ENCODE measurements at regions not wholly inside any gene's neighbourhood (a gene's known extent, or its start where the extent isn't known, plus 50 kb on each side); places are given as distances from the start of the nearest gene placed in this dataset.
A peak's percentile ranks its signal among the peaks of the same experiment; 100 is the strongest.

DNA sequence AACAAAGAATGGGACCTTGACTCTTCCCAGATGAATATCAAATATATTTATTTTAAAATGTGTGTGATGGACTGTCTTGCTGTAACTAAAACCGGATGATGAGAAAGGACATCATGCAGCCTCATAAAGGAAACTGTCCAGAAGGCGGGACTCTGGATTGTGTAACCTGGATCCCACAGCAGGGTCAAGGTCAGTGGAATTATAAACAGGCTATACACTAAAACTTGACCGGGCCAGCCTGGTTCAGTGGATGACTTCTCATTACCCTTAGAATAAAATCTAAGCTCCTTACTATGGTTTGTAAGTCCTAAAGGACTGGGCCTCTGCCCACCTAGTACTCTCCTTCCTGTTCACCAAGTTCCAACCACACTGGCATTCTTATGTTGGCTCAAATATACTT lies 280.3 kb downstream of the ELAVL2 start:
- Histone ChIP-seq H3K9me3 (no peaks in the 10 kb centered on the region), H3K4me1 (no peaks in the 10 kb centered on the region), H3K36me3 (no peaks in the 10 kb centered on the region), H3K4me3 (no peak overlapping the region), H3K27me3 (no peaks in the 10 kb centered on the region), H3K27ac (no peak overlapping the region)
- DNase-seq: no peak
- intact Hi-C loops (cut with DNase I; ENCODE audit: low total_unique reads): no loop called here
- TF ChIP-seq POLR2A (IDR thresholded peaks at IDR 0.05) (no peak), POLR2AphosphoS5 (IDR thresholded peaks at IDR 0.05) (no peak), EP300 (IDR thresholded peaks at IDR 0.05) (no peak)
- TF ChIP-seq, protein P1, sequence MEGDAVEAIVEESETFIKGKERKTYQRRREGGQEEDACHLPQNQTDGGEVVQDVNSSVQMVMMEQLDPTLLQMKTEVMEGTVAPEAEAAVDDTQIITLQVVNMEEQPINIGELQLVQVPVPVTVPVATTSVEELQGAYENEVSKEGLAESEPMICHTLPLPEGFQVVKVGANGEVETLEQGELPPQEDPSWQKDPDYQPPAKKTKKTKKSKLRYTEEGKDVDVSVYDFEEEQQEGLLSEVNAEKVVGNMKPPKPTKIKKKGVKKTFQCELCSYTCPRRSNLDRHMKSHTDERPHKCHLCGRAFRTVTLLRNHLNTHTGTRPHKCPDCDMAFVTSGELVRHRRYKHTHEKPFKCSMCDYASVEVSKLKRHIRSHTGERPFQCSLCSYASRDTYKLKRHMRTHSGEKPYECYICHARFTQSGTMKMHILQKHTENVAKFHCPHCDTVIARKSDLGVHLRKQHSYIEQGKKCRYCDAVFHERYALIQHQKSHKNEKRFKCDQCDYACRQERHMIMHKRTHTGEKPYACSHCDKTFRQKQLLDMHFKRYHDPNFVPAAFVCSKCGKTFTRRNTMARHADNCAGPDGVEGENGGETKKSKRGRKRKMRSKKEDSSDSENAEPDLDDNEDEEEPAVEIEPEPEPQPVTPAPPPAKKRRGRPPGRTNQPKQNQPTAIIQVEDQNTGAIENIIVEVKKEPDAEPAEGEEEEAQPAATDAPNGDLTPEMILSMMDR (IDR thresholded peaks at IDR 0.05): no peak
- WGBS, 5 donors: 71 to 94% (median 84%) methylated on average over 3 of the region's 3 CpGs

DNA sequence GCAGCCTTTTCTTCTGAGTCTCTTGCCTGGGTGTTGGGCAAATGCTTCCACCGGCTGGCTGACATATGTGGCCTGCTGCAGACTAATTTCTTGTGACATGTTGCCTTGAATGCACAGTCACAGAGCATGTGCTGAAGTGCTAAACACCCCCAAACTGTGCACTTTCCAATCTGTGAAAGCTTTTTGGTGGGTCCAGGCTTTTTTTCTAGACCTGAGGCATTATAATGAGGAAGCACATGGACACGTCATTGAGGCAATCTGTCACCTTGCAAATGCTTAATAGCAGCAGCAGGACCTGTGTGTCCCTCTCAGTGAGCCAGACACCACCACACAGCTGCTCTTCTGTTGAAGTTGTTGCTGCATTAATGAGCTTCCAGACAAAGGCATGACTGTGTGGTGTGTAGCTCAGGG lies 274.7 kb downstream of the ELAVL2 start:
- no peak overlapping the region for H3K4me3 ChIP-seq
- no peaks in the 10 kb centered on the region for H3K4me1 ChIP-seq
- TF ChIP-seq, protein P1 (IDR thresholded peaks at IDR 0.05): no peak
- TF ChIP-seq POLR2AphosphoS5 (IDR thresholded peaks at IDR 0.05): no peak
- TF ChIP-seq EP300 (IDR thresholded peaks at IDR 0.05): no peak
- TF ChIP-seq POLR2A (IDR thresholded peaks at IDR 0.05): no peak
- intact Hi-C loops (cut with DNase I; ENCODE audit: low total_unique reads): no loop called here
- no peaks in the 10 kb centered on the region for H3K36me3 ChIP-seq
- H3K9me3 ChIP-seq: peaks cover 0 to 5% (median 0%) of the 10 kb centered on the region in 4 donors
- WGBS, 5 donors: 65 to 83% (median 79%) methylated on average over 2 of the region's 2 CpGs
- no peak overlapping the region for H3K27ac ChIP-seq
- no peaks in the 10 kb centered on the region for H3K27me3 ChIP-seq
- peak in 1 of 2 donors; percentile 16 for DNase-seq

DNA sequence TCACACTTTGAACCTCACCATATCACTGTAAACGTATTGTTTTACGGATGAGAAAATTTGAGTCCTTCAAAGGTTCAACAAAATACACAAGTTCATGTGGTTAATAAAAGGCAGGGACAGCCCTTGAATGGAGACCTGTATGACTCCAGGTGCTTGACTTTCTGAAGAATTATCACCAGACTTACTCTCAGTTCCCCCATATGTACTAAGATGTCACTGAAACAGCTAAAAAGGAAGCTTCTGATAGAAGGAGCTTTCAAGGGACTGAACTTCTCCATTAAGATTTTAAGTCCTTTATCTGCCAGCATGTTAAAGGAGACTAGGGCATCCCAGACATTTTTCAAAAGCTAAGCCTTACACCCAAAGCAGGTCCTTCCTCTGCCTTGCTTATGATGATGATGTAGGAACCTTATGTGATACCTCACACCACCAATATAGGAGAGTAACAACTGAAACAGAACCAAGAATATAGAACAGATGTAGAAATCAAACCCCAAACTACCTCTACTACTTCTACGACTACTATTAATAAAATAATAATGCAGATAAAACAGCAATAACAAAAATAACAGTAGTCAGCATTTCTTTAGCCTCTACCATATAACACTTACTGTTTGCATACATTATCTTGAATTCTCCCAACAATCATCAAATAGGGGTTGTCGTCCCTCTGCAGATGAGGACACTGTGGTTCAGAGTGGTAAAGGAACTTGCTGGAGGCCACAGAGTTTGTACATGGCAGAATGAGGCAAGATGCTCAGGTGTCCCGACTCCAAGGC lies 273.9 kb downstream of the ELAVL2 start:
- Histone ChIP-seq H3K36me3 (no peaks in the 10 kb centered on the region), H3K4me1 (no peaks in the 10 kb centered on the region), H3K27ac (no peak overlapping the region), H3K4me3 (no peak overlapping the region), H3K9me3 (peaks cover 0 to 8% (median 0%) of the 10 kb centered on the region in 4 donors), H3K27me3 (peaks cover 0 to 6% (median 0%) of the 10 kb centered on the region in 3 donors)
- no peak for DNase-seq
- intact Hi-C loops (cut with DNase I; ENCODE audit: low total_unique reads): no loop called here
- no peak for TF ChIP-seq POLR2AphosphoS5 (IDR thresholded peaks at IDR 0.05)
- TF ChIP-seq EP300 (IDR thresholded peaks at IDR 0.05): no peak
- no peak for TF ChIP-seq POLR2A (IDR thresholded peaks at IDR 0.05)
- TF ChIP-seq, protein P1 (IDR thresholded peaks at IDR 0.05): no peak
- WGBS, 5 donors: 77 to 86% (median 80%) methylated on average over 5 of the region's 5 CpGs

DNA sequence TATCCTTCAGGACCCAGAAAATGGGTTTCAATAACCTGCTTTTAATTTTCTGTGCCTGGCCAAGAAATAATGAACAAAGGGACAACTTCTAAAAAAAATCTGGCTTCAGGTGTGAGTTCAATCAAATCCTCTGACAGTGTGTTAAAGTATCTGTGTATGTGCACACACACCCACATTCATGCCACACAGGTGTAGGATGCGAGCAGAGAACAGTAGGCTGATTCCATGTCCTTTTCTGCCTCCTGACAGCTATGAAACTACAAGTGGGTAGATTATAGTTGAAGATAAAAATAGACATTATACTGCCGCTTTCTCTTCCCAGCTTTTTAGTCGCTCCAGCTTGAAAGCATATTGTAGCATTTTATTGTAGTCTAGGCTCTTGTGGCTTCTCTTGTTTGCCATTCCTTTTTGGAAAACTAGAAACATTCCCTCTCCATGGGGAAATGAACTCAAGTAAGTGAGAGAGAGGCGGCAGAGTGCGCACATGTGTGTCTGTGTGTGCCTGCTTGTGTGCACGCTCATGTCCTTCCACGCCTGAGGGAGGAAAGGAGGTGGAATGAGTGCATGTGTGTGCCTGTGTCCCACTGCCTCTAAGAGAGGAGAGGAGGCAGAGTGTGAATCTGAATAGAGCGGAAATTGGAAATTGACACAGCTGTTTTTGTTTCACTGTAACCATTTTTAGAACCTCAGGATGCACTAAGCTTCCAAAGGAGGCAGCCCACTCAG lies 273.0 kb downstream of the ELAVL2 start:
- no peak overlapping the region for H3K27ac ChIP-seq
- WGBS, 5 donors: 85 to 93% (median 91%) methylated on average over 8 of the region's 8 CpGs
- intact Hi-C loops (cut with DNase I; ENCODE audit: low total_unique reads): no loop called here
- no peaks in the 10 kb centered on the region for H3K36me3 ChIP-seq
- DNase-seq: no peak
- TF ChIP-seq POLR2A (IDR thresholded peaks at IDR 0.05) (no peak), POLR2AphosphoS5 (IDR thresholded peaks at IDR 0.05) (no peak), EP300 (IDR thresholded peaks at IDR 0.05) (no peak)
- TF ChIP-seq, protein P1 (IDR thresholded peaks at IDR 0.05): no peak
- peaks cover 0 to 6% (median 0%) of the 10 kb centered on the region in 3 donors for H3K27me3 ChIP-seq
- H3K9me3 ChIP-seq: peaks cover 0 to 8% (median 0%) of the 10 kb centered on the region in 4 donors
- H3K4me1 ChIP-seq: no peaks in the 10 kb centered on the region
- no peak overlapping the region for H3K4me3 ChIP-seq
